Activated CD4-positive, alpha-beta T cell treated with anti-CD3 and anti-CD28 coated beads, Interleukin-2, amount 50 U/mL, for 4 hours (primary cell): ENCODE measurements at regions not wholly inside any gene's neighbourhood (a gene's known extent, or its start where the extent isn't known, plus 50 kb on each side); places are given as distances from the start of the nearest gene placed in this dataset.

Source experiments
- DNase-seq, 2 experiments: peaks; one replicate each; pipeline ENCODE4 v3.0.0-alpha.2; 2020

GRCh38 chr6:132977413-132977812 is 163.0 kb downstream of the RPS12 start:
- no peak for DNase-seq

- no peak for DNase-seq
These were observed 164.3 kb downstream of the RPS12 start for GRCh38 chr6:132978685-132979084.

DNA sequence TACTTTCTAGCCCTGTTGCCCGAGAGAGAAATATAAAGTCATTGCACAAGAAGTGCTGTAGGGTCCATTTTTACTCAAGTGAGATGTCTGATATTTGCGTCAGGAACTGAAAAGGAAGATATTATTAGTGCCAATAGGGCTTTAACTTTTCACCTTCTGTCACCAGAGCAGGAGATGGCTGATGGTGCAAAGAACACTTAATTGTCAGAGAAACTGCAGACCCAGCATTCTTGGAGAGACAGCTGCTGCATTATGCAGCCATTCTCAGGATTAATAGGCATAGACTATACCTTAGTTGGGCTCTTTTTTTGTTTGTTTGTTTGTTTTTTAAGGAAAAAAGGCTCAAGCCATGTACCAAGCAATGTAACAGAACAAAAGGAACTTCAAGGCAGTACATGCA is 179.4 kb downstream of the RPS12 start:
- no peak for DNase-seq

DNA sequence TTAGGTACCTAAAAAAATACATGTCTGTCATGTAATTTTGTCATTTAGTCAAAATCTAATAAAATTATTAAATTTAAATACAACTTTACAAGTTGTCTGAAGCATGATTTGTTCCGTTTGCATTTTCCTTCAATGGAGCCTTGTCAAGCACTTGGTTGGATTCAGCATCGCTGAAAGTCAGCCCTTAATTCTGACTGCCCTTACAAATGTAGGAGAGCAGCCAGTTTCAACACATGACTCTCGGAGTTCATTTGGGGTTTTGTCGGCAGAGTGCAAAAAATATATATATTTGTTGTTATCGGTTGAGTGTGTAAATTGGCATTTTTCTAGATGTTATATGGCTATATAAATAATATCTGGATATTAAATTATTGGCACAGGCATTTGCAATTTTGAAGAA is 180.6 kb downstream of the RPS12 start:
- DNase-seq: no peak

GRCh38 chr6:132995432-132995831 is 181.1 kb downstream of the RPS12 start:
- no peak for DNase-seq

DNA sequence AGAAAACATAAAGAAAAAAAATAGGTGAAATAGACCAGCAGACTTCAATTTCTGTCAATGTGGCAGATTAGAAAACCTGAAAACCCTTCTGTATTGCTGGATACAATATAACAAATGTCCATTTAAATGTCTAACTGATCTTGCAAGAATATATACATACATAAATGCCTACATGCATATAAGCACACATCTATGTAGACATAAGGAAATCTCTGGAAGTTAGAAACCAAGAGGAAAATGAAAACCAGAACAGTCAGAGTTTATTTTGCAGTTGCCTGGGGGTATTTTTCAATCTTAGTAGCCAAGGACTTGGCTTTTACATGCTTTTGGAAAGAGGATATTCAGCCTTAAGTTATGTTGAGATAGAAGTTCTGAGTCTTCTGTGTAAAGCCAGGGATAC is 184.0 kb downstream of the RPS12 start:
- no peak for DNase-seq

GRCh38 chr6:133001040-133001565 is 186.7 kb downstream of the RPS12 start:
- no peak for DNase-seq

DNA sequence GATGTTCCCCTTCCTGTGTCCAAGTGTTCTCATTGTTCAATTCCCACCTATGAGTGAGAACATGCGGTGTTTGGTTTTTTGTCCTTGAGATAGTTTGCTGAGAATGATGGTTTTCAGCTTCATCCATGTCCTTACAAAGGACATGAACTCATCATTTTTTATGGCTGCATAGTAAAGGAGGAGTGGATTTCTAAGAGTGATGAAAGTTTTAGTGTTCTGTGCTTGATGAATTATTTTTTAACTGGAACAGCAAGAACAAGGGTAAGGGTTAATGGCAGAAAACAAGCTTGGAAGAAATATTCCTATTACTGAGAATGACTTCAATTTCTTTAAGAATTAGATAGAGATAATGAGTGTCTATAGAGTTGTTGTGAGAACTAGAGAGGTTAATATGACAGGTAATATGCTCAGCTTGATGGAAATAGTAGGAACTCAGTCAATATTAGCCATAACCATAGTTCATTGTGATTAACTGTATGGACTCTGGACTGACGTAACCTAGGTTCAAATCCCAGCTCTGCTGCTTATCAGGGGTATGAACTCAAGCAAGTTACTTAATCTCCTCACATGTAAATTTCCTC is 190.0 kb downstream of the RPS12 start:
- DNase-seq: no peak

- DNase-seq: no peak
These were observed 198.4 kb downstream of the RPS12 start for GRCh38 chr6:133012774-133013173.

DNA sequence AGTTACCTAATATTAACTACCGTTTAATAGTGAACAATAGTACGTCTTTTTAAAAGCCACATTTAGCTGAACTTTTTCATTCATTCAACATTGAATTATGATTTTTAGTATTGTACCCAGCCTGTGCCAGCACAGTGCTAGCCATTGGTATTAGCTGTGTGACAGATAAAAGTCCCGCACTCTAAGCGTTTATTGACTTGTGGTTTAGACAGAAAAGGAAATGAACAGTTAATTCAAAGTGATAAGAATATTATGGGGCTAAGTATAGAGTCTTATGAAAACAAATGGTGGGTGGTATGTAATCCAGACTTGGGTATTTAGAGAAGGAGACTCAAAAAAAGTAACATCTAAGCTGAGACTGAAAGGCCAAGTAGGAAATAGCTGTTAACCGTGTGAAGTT is 202.3 kb downstream of the RPS12 start:
- no peak for DNase-seq

GRCh38 chr6:133017581-133017980 is 203.2 kb downstream of the RPS12 start:
- DNase-seq: no peak

GRCh38 chr6:133026705-133027104 is 212.3 kb downstream of the RPS12 start:
- DNase-seq: no peak

DNA sequence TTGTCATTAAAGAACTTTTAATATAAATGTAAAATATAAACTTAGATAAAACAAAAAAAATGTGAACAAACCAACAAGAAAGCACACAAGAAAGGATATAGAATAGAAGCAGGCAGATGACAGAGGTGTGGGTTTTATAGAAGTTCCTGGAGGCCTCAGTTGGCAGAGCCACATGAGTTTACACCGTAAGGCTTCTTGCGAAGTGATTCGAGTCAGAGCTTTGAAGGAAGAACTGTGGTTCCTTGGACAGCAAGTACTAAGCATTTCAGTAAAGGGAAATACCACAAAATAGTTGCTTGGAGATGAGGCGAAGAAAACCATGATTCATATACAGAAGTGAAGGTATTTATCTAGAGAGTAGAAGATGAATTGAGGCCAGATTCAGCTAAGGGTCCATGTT is 207.9 kb upstream of the EYA4 start:
- DNase-seq: no peak

- no peak for DNase-seq
These were observed 206.5 kb upstream of the EYA4 start for GRCh38 chr6:133034509-133035206.

GRCh38 chr6:133040094-133040802 is 200.9 kb upstream of the EYA4 start:
- no peak for DNase-seq

GRCh38 chr6:133040803-133041419 is 200.2 kb upstream of the EYA4 start:
- no peak for DNase-seq

DNA sequence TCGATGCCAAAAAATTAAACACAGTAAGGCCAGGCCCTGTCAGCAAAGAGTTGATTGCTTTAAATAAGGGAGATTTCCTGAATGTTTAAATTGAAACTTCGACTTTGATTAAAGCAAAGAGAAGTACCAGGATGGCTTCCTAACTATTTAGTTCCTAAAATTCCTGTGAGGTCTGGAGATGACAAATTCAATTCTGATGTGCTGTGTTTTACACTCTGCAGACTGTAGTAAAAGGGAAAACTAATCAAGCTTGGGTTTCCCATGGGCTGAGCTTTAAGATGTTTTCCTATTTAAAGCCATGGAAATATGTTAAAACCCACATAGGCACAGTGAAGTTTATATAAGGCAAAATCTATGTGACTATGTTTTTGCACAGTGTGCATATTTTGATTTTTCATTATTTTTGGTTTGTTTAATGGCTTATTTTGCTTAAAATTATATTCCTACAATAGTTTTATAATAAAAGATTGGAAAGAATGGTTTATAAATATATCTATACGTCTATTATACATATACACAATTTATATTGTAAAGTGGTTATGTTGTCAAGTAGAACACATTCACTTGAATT is 198.5 kb upstream of the EYA4 start:
- no peak for DNase-seq

DNA sequence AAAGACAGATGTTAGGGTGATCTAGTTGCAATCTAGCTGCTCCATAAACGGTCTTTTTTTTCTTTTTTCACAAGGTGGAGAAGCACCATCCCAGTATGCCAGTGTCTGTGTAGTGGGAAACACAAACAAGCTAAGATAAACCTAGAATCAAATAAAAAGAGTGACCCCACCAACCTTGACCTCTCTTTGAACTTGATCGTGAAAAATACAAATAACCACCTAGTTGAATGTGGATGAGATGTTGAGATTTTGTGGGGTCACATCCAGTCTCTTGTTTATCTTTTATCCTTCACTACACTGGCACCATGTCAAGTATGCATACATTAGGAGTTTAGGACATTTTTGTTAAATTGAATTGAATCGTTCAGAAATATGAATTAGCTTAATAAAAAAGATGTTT is 194.6 kb upstream of the EYA4 start:
- DNase-seq: no peak

DNA sequence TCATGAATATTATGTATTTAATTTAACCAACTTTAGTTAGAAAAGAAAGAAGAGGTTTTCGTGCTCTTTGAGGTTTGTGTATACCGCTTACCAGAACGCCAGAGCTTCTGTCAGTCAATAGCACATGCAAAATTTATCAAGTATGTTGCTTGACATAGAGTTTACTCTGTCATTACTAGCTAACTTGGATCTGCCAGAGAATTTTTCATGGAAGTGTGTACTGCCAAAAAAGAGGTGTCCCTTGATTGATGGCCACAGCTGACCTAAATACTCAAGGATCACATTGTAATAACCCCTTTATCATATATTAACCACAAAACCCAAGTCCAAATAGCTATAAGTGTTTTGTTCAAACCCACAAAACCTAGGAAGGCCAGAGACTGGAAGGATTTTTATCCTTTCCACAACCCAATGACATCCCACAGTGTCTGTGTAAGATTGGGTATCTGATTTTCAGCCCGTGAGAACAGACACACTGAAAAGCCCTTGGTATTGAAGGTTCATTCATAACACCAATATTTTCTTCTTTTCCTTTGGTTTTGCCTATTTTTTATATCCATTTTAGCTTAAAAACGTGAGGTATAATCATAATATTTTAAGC is 194.0 kb upstream of the EYA4 start:
- no peak for DNase-seq

- DNase-seq: no peak
These were observed 193.5 kb upstream of the EYA4 start for GRCh38 chr6:133047706-133048105.

DNA sequence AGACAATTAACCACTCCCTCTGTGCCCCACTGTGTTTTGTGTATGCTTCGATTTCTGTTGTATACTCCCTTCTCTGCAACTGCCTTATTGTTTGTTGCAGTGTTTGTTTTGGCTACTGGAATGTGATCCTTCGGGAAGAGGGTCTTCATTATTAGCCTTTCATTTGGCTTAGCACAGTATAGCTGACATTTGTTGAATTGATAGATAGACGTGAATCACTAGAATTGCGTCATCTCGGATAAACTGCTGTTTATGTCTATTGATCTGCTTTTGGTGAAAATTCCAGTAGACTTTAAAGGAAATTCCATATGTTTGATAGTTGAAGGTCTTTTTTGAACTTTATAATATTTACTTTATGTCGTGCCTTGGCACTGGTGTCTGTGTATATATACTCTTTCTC is 189.9 kb upstream of the EYA4 start:
- no peak for DNase-seq

DNA sequence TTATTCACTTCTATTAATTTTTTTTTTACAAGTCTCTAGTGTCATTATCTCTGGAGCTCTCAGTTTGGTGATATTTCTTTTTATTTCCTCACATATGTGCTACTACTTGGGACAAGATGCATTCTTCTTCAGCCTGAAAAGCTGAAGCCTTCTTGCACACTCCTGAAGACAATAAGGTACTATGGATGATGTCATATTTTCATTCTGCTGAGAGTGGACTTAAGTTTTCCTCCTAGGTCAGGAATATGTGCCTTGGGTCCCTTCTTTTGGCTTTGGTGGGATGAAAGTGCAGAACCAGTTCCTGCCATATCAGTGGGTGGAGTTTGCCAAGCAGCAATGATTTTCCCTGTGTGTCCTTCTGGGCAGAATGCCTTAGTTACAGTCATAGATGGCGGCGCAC is 188.7 kb upstream of the EYA4 start:
- DNase-seq: no peak

- no peak for DNase-seq
These were observed 185.7 kb upstream of the EYA4 start for GRCh38 chr6:133055441-133055966.
